ENCODE measurements at regions not wholly inside any gene's neighbourhood (a gene's known extent, or its start where the extent isn't known, plus 50 kb on each side); places are given as distances from the start of the nearest gene placed in this dataset.
"Not testable (repeated sequence)": the region's sequence is repeated elsewhere in the genome, so short reads cannot be mapped to it uniquely, and the experiment has no call there.

GRCh38 chr6:84821314-84821713 lies 56.9 kb upstream of the TBX18 start:
- DNase-seq (ENCODE audit: low read depth in 2 of 2), result not testable (repeated sequence)

GRCh38 chr6:84816741-84817140 lies 52.3 kb upstream of the TBX18 start:
- DNase-seq (ENCODE audit: low read depth in 2 of 2), result no peak

- no peak for DNase-seq (ENCODE audit: low read depth in 2 of 2)
Observed at GRCh38 chr6:84815896-84816735, 51.7 kb upstream of the TBX18 start.

All from activated CD4-positive, alpha-beta T cell treated with anti-CD3 and anti-CD28 coated beads for 24 hours (primary cell).